HT-29 (cell line): ENCODE measurements at regions not wholly inside any gene's neighbourhood (a gene's known extent, or its start where the extent isn't known, plus 50 kb on each side); places are given as distances from the start of the nearest gene placed in this dataset.
"Not testable (repeated sequence)": the region's sequence is repeated elsewhere in the genome, so short reads cannot be mapped to it uniquely, and the experiment has no call there.

Source experiments
- DNase-seq: peaks from one replicate; pipeline ENCODE4 v3.0.0-alpha.2; 2015; ENCODE audit warnings: low spot score

DNA sequence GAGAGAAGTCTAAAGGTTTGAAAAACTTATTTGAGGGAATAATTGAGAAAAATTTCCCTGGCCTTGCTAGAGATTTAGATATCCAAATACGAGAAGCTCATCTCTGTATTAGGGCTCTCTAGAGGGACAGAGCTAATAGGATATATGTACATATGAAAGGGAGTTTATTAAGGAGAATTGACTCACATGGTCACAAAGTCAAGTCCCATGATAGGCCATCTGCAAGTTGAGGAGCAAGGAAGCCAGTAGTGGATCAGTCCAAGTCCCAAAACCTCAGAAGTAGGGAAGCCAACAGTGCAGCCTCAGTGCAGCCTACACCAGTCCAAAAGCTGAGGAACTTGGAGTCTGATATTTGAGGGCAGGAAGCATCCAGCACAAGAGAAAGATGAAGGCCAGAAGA, 126.7 kb downstream of the PJA2 start:
- DNase-seq, result not testable (repeated sequence)

DNA sequence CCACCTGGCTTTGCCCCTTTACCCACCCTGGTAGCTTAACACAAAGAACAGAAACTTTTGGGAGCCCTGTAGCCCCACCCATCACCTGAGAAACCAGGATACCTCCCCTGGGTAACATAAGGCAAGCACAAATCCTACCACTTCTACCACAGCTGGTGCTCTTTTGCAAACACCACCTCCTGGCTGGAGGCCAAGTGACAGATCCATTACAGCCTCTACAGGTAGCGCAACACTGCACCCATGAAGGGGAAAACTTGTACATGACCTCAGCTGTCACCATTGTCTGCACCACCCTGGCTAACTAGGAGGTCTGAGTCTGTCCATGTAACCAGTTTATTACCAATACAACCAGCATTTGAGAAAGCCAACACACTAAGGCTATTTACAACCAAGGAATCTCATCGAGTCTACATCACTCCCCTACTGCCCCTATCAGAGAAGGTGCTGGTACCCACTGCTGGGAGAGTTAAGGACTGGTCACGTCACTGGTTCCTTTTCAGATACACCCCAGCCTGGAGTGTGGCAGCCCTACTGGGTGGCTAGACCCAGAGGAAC, 128.6 kb downstream of the PJA2 start:
- peak; percentile 37 for DNase-seq

DNA sequence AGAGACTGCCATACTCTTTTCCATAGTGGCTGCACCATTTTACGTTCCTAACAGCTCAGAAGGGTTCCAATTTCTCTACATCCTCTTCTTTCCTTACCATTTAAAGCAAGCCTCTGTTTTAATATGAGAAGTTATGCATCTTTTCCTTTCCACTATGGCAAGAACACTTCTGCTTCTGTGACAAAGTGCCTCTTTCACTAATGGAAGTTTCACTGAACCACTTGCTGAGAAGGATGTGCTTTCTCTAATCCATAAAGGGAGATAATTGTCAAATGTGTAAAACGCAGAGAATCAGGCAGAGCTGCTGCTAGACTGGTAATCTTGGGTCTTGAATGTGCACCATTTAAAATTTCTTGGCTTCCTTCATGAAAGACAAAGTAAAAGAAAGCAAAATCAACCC, 131.6 kb downstream of the PJA2 start:
- DNase-seq, result no peak

DNA sequence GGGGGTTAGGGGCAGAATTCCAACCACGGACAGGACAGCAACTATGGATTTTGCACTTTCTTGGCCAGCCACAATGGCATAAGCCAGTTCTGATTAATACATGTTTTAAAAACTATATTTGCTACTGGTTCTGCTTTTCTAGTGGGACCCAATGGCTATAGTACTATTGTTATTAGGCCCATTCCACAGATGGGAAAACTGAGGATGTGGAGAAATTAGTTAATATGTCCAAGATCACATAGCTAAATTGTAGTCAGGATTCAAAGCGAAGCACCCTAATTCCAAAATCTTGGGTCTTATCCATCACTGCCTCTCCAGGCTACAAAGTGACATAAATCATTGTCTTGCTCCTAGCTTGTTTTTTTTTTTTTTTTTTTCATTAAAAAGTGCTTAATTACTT, 133.9 kb downstream of the PJA2 start:
- no peak for DNase-seq

DNA sequence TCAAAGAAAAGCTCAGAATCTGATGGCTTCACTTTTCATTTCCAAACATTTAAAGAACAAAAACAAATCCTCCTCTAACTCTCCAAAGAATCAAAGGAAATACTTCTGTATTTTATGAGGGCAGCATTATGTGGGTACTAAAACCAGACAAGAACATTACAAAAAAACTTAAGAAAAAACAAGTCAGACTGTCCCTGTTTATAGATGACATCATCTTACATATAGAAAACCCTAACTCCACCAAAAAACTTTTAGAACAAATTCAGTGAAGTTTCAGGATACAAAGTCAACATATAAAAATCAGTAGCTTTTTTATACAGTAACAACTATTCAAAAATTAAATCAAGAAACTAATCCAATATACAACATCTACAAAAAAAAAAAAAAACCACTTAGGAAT, 136.2 kb downstream of the PJA2 start:
- DNase-seq, result no peak

DNA sequence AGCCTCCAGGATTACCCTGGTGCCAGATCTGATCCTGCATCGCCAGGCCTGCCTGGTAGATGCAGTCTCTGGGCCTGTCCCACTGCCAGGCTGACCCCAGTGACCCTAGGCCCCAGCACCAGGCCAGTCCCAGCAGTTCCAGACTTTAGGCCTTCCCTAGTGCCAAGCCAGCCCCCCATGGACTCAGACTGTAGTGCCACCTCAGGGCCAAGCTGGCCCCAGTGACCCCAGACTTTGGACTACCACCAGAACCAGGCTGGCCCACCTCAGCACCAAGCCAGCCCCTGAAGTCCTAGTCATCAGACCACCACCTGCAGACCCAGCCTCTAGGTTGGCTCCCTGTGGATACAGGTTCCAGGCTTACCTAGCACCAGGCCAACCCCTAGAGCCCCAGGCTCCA, 142.5 kb downstream of the PJA2 start:
- no peak for DNase-seq

DNA sequence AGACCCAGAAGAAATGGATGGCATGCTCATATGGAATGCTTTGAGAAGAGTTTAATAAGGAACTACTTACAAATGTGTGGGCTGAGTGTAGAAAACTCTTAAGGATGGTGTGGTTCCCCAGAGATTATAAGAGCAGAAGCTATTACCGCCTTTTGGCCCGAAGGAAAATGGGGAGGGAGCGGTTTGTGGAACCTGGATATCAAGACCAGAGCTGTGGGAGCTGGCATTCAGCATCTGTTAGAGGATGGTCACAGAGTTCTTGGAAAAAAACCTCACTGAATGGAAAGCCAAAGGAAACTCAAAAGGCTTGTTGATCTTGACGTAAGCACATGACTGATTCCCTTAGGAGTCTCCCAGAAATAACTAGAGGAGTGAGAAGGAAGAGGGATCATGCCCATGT, 151.0 kb downstream of the PJA2 start:
- no peak for DNase-seq

DNA sequence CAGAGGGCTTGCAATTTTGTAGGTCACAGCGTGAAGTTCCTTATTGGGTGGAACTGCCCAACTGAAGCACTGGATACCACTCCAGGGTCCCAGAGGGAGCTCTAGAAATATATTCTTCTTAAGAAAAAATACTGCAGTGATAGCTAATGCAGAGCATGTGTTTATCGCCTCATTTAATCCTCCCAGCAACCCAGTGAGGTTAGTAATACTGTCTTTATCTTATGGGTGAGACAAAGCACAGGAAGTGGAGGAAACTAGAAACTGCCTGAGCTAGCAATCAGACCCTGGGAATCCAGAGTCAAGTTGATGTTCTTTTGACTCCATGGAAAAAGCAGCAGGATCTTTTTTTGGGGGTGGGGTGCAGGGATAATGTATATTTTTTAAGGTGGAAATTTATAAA, 153.3 kb downstream of the PJA2 start:
- DNase-seq, result no peak

DNA sequence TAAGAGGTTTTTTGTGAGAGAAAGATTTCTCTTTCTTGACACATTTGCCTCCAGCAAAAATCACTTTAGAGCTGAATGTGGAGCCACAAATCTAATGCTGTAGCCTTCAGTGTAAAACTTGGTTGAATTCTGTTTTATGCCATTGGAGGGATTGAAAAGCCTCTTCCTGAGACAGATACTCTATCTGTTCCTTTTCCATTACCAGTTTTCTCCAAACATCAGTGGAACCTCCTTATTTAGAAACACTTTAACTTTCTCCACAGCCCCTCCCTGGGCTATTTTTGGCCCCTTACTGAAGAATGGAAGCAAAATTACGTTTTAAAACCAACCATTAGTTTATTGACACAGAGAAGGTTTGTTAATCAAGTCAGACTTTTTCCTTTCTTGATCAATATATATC, 155.3 kb downstream of the PJA2 start:
- DNase-seq, result no peak

DNA sequence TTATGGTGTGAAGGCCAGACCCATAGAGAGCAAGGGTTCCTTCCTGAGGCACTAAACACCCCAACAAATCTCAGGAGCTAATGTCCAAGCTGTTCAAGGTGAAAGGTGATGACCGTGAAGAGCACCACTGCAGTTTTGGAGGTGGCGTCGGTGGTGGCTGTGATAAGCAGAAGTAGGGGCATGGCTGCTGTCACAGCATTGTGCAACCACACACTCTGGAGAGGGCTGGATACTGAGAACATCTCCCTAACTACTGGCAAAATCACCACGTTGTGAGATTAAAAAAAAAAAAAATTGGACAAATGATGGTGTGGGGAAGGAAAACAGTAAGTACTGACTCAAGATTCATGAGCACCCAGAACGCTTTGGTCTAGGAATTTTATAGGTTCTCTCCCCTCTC, 156.5 kb downstream of the PJA2 start:
- no peak for DNase-seq

DNA sequence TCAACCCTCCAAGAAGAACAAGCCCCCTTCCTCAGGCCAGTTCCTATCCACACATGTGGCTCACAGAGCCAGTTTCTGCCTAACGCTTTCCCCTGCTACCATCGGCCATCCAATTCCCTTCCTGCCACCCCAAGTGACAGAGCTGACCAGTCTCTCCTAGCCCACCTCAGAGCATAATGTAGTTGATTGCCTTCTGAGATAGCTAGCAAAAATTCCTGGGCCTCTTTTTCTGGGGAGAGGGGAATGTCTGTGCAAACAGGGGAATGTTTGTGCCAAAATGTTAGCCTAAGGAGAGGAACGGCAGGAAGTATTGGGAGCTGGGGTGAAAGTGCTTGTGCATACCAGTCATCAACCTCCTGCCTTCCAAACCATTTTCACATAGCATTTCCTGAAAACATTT, 157.0 kb downstream of the PJA2 start:
- no peak for DNase-seq

DNA sequence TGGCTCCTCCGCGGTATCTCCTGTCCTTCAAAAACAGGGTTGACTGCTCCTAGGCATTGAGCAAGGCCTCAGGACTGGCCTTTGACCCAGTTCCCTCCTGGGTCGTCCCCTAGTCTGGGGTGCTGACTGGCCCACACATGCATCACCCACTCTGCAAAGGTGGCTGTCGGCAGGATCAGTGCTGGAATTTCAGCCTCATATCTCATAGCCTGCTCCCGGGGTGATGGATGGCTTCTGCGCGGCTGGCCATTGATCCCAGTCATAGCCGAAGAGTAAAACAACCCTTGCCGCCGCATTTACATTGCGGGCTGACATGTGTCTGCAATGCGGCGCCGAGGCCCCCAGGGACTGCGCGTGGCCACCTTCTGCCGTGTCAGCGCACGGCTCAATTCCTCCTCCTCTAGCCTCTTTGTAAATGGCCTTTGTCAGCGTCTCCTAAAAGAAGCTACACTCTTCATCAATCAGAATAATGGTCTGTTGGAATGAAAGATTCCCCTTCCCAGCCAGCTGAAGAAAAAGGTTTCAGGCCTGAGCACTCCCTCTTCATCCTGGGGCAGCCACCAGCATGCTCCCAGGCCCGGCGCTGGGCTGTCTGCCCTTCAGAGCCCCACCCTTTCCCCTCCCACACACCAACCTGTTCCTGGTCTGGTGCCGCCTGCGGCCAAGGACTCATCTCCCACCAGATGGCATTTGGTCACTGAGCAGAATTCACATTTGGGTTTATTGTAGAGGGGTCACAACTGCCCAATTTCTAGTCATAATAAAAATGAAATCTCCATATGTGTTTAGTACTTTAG, 159.0 kb downstream of the PJA2 start:
- DNase-seq, result no peak

DNA sequence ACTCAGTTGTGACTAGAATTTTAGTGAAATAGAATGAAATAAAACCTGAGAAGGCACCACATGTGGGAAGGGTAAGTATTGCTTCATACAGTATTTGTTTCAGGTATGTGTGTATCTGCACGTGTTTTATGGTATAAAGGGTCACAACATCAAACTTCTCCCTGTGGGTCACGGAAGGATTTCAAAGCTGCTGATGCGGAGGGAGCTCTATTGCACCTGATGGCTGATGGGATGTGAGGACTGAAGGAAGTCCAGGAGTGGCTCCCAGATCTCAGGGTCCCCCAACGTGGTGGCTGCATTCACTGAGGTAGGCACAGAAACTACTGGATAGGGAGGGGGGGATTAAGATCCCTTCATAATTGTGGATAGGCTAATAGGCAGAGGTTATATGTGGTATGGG, 159.7 kb downstream of the PJA2 start:
- DNase-seq, result no peak

DNA sequence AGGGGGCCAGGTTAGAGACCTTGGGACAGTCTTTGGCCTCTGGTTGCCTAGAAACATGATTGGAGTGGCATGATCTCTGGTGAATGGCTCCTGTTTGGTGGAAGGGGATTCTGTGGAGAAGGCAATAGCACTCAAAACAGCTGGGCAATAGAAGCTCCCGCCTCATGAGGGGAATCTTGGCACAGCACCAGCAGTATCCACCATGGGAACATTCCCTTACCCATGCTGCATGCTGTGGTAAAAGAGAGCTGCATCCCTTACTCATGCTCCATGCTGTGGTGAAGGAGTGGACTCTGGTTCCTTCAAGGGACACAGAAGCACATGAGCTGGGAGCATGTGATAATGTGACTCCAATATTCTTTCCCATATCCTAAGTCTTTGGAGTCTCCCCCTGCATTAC, 160.6 kb downstream of the PJA2 start:
- no peak for DNase-seq

DNA sequence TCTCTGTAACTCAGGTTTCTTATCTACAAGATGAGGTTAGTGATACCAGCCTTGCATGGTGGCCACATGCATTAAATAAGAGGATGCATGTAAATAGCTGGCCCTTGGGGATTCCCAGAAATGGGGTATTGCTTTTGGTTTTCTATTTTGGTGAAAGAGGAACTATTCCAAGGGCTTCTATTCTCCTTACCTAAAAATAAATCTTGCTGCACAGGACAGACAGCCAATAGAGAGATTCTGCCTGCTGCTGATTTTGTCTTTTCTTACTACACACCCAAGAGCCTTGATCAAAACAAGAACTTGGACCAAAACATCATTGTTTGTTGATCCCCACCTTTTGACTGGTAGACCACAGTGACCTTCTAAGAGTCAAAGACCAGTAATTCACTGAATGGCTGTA, 161.8 kb downstream of the PJA2 start:
- DNase-seq, result no peak

DNA sequence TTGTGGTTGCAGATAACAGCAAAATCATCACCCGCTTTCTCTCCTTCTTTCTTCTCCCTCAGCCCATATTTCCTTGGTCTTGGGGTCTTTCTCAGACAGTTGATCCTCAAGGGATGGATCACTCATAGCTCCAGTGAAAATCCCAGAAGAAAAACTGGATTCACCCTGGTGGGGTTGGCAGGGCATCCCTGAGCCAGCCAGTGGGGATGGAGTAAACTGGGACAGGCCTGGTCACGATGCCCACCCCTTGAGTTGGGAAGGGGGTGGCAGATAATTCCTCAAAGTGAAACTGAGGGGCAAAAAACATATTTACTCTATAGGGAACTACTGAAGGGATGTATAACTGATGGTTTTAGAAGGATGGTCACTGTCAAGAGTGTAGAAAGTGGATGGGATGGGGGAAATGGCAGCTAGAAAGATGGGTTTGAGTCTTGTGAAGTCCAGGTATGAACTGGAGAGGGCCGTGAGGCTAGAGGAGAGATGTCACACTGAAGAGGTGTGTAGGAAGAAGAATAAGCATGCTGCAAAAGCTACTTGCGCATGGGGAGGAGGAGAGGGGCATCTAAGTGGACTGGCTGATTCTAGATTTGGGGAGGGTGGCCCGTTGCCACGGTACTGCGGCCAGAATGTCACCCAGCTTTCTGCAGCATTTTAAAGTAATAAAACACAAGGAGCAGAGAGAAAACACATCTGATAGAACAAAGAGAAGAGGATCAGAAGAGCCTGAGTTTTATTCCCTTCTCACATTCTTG, 162.8 kb downstream of the PJA2 start:
- DNase-seq, result no peak
